ENCODE measurements at regions not wholly inside any gene's neighbourhood (a gene's known extent, or its start where the extent isn't known, plus 50 kb on each side); places are given as distances from the start of the nearest gene placed in this dataset.
A peak's percentile ranks its signal among the peaks of the same experiment; 100 is the strongest.

DNA sequence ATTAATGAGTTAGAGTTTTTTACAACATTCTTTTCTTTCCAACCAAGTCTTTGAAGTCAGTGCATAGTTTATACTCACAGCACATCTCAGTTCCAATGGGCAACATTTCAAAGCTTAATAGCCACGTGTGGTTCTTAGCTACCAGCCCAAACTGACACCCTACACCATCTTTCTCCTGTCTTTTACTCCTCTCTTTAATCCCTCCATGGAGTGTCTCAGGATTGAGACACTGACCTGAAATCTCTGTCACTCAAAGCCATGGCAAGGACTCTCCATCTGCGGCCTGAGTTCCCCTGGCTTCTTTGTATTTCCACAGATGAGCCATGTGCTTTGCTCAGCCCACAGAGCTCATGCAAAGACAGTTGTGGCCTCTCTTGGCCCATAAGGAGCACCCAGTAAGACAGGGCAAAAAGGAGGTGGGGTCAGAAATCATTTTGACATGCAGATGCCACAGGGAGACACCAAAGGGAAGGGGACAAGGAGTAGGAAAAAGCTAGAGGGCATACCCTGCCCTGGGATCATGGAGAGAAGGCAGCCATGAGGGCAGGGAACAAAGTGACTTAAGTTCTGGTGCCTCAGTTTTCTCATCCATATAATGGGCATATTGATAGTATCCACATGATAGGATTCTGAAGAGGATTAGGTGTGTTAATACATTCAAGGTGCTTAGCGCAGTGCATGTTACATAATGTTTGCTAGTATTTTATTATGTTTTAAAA, 493.6 kb upstream of the PROK2 start:
- DNase-seq (no peak), ATAC-seq (no peak)
- Mint-ChIP-seq H3K36me3 (ENCODE audit: low read depth) (no peaks in the 10 kb centered on the region), H3K4me1 (peaks cover 16% of the 10 kb centered on the region), H3K4me3 (no peak overlapping the region), H3K27ac (no peak overlapping the region), H3K27me3 (peaks cover 3% of the 10 kb centered on the region), H3K9me3 (ENCODE audit: low read depth) (peaks cover 4% of the 10 kb centered on the region)
- intact Hi-C loops (cut with DNase I, micrococcal nuclease): no loop called here
- POLR2A ChIA-PET: no interaction called here
- CTCF ChIA-PET: interaction anchor here (1.1 kb wide), 1 partner anchor 13 kb away, joined by 5 read pairs; no protein-coding TSS in a partner anchor

DNA sequence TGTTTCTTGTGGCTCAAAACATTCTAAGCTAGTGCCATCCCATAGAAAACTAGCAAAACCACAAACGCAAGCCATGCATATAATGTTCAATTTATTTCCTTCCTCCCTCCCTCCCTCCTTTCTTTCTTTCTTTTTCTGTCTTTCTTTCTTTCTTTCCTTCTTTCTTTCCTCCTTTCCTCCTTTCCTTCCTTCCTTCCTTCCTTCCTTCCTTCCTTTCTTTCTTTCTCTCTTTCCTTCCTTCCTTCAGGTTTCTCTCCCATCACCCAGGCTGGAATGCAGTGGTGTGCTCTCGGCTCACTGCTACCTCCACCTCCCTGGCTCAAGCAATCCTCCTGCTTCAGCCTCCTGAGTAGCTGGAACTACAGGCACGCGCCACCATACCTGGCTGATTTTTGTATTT, 492.8 kb upstream of the PROK2 start:
- intact Hi-C loops (cut with DNase I, micrococcal nuclease): no loop called here
- POLR2A ChIA-PET: no interaction called here
- DNase-seq: no peak
- peaks cover 2% of the 10 kb centered on the region for H3K9me3 Mint-ChIP-seq (ENCODE audit: low read depth)
- H3K4me1 Mint-ChIP-seq: peaks cover 18% of the 10 kb centered on the region
- no peak overlapping the region for H3K4me3 Mint-ChIP-seq
- ATAC-seq: no peak
- H3K36me3 Mint-ChIP-seq (ENCODE audit: low read depth): no peaks in the 10 kb centered on the region
- peaks cover 3% of the 10 kb centered on the region for H3K27me3 Mint-ChIP-seq
- H3K27ac Mint-ChIP-seq: no peak overlapping the region
- CTCF ChIA-PET: no interaction called here

DNA sequence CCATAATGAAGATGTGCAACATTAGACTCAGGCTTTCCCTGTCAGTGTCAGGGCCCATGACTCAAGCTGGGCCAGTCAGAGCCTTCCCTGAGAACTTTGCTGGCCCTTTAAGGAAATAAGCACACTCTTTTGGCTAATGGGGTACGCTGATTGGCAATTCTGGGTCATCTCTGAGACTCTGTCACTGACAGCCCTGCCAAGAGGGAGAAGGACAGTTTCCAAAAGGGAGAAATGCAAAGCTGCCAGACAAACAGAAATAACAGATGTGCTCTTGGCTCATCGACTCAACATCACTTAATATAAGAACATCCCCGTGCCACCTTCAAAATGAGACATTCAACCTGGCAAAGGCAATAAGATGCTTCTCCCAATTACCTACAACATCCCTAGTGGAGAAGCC, 491.9 kb upstream of the PROK2 start:
- POLR2A ChIA-PET: interaction anchor here (0.5 kb wide), 1 partner anchor 532 kb away, joined by 3 read pairs; no protein-coding TSS in a partner anchor
- no peak for ATAC-seq
- Mint-ChIP-seq H3K4me3 (no peak overlapping the region), H3K27me3 (peaks cover 2% of the 10 kb centered on the region), H3K4me1 (peaks cover 18% of the 10 kb centered on the region), H3K27ac (no peak overlapping the region), H3K9me3 (ENCODE audit: low read depth) (no peaks in the 10 kb centered on the region), H3K36me3 (ENCODE audit: low read depth) (no peaks in the 10 kb centered on the region)
- intact Hi-C loops (cut with DNase I, micrococcal nuclease): no loop called here
- no peak for DNase-seq
- CTCF ChIA-PET: interaction anchor here (0.6 kb wide), 1 partner anchor 38 kb away, joined by 3 read pairs; no protein-coding TSS in a partner anchor

DNA sequence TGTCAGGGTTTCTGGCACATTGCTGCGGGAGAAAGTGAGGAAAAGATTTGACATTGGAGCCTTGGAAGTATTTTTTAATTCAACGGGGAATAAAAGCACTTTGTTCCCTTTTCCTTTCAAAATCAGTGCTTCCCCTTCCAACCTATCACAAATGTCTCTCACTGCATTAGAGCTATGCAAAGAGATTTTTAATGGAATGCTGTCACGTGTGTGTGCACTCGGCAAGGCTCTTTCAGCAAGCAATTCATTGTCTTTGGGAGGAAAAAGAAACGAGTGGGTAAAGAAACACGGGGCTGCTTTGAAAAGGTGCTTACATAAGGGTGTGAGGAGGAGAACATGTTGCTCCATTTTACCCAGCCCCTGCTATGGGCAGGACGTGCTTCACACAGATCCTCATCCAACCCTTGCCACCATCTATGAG, 490.4 kb upstream of the PROK2 start:
- H3K36me3 Mint-ChIP-seq (ENCODE audit: low read depth): no peaks in the 10 kb centered on the region
- H3K4me3 Mint-ChIP-seq: no peak overlapping the region
- peaks cover 29% of the 10 kb centered on the region for H3K4me1 Mint-ChIP-seq
- H3K9me3 Mint-ChIP-seq (ENCODE audit: low read depth): no peaks in the 10 kb centered on the region
- intact Hi-C loops (cut with DNase I, micrococcal nuclease): no loop called here
- H3K27ac Mint-ChIP-seq: no peak overlapping the region
- ChIA-PET POLR2A (no interaction called here), CTCF (interaction anchor here (1.2 kb wide), 1 partner anchor 20 kb away, joined by 3 read pairs; no protein-coding TSS in a partner anchor)
- peaks cover 3% of the 10 kb centered on the region for H3K27me3 Mint-ChIP-seq
- ATAC-seq: no peak
- DNase-seq: no peak

DNA sequence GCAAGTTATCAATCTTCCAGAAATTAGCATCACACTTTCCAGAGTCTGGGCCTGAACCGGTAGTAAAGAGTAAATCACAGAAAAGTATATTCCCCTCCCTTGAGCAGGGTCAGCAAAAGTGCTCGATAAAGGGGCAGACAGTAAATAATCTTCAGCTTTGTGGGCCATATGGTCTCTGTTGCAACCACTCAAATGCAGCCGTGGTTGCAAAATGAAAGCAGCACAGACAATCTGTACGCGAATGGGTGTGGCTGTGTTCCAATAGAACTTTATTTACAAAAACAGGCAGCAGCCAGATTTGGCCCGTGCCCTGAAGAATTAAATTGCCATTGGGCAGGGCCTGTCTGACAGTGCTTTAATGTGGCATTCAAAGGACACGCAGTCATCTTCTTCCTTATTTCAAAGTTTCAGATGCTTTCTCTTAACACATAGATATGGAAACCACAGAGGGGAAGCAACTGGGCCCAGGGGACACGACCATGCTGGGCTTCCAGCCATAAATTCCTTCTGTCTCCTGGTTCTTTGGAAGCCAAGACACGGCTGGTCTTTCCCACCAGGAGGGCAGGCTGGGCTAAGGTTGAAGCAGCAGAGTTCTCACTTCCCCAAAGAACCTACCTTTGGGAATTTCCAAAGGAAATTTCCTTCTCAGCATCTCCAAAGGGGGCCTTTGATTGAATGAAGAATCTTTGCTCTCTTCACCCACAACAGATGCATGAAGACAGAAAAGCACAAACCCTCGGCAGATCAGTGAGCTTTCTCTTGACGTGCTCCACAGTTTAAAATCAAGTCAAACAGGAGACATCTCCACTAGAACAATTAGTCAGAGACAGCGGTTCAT, 489.8 kb upstream of the PROK2 start:
- intact Hi-C loops (cut with DNase I, micrococcal nuclease): loop anchor here in 1 of 2 experiments (5.0 kb wide), 1 partner anchor 153 kb away; no protein-coding TSS in a partner anchor

DNA sequence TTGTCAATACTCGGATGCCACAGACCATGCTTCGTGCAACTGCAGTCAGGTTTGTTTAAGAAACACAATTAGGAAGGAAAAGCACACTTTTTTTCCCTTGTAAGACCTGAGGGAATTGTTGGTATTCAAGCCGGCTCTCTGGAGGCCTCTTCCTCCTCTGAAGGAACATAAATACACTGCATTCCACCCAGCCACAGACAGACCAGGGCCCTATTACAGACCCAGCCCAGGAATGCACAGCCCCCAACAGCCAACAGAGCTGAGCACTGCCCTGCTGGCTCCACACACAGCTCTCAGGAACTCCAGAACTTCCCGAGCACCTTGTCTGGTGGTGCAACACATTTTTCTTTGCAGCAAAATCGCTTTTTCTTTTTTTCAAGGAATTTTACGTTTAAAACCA, 488.7 kb upstream of the PROK2 start:
- Mint-ChIP-seq H3K27ac (no peak overlapping the region), H3K4me1 (peaks cover 44% of the 10 kb centered on the region), H3K4me3 (no peak overlapping the region), H3K36me3 (ENCODE audit: low read depth) (no peaks in the 10 kb centered on the region), H3K9me3 (ENCODE audit: low read depth) (no peaks in the 10 kb centered on the region), H3K27me3 (peaks cover 3% of the 10 kb centered on the region)
- ATAC-seq (no peak), DNase-seq (no peak)
- CTCF ChIA-PET: no interaction called here
- POLR2A ChIA-PET: interaction anchor here (0.7 kb wide), 1 partner anchor 577 kb away, joined by 3 read pairs; no protein-coding TSS in a partner anchor
- intact Hi-C loops (cut with DNase I, micrococcal nuclease): loop anchor here in 1 of 2 experiments (5.0 kb wide), 1 partner anchor 154 kb away; no protein-coding TSS in a partner anchor

More for the DNA sequence above, 489.8 kb upstream of the PROK2 start:
- no peak overlapping the region for H3K4me3 Mint-ChIP-seq
- peaks cover 35% of the 10 kb centered on the region for H3K4me1 Mint-ChIP-seq
- POLR2A ChIA-PET: no interaction called here
- DNase-seq: no peak
- no peaks in the 10 kb centered on the region for H3K9me3 Mint-ChIP-seq (ENCODE audit: low read depth)
- H3K27me3 Mint-ChIP-seq: peaks cover 3% of the 10 kb centered on the region
- H3K27ac Mint-ChIP-seq: peak overlapping the region; percentile 5
- no peaks in the 10 kb centered on the region for H3K36me3 Mint-ChIP-seq (ENCODE audit: low read depth)
- no peak for ATAC-seq
- CTCF ChIA-PET: interaction anchor here (1.2 kb wide), 1 partner anchor 20 kb away, joined by 3 read pairs; no protein-coding TSS in a partner anchor

DNA sequence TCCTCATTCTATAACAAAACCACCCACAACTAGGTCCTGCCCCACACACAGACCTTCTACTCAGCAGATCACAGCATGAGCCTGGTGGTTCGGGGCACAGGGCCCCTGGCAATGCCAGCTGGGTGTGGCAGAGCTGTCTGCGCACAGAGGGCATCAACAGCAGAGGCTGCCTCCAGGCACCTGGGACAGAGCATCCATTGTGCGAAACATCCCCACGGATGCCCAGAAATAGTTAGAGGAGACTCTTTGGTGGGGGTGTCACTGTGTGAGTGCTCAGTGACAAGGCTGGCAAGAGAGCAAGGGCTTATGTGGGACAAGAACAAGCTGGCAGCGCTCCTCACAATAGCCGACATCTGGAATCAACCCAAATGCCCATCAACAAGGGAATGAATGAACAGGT, 487.4 kb upstream of the PROK2 start:
- CTCF ChIA-PET: no interaction called here

GRCh38 chr3:72271923-72272322, 487.0 kb upstream of the PROK2 start:
- Mint-ChIP-seq H3K27me3 (peaks cover 3% of the 10 kb centered on the region), H3K27ac (no peak overlapping the region), H3K9me3 (ENCODE audit: low read depth) (no peaks in the 10 kb centered on the region), H3K4me3 (no peak overlapping the region), H3K4me1 (peaks cover 52% of the 10 kb centered on the region), H3K36me3 (ENCODE audit: low read depth) (no peaks in the 10 kb centered on the region)
- ATAC-seq (no peak), DNase-seq (no peak)
- ChIA-PET POLR2A (no interaction called here), CTCF (no interaction called here)
- intact Hi-C loops (cut with DNase I, micrococcal nuclease): loop anchor here in 1 of 2 experiments (5.0 kb wide), 1 partner anchor 155 kb away; no protein-coding TSS in a partner anchor

More for the DNA sequence above, 487.4 kb upstream of the PROK2 start:
- DNase-seq (no peak), ATAC-seq (no peak)
- no peaks in the 10 kb centered on the region for H3K9me3 Mint-ChIP-seq (ENCODE audit: low read depth)
- POLR2A ChIA-PET: no interaction called here
- H3K27me3 Mint-ChIP-seq: peaks cover 3% of the 10 kb centered on the region
- H3K4me3 Mint-ChIP-seq: no peak overlapping the region
- H3K36me3 Mint-ChIP-seq (ENCODE audit: low read depth): no peaks in the 10 kb centered on the region
- H3K27ac Mint-ChIP-seq: no peak overlapping the region
- intact Hi-C loops (cut with DNase I, micrococcal nuclease): loop anchor here in 1 of 2 experiments (5.0 kb wide), 1 partner anchor 155 kb away; no protein-coding TSS in a partner anchor
- H3K4me1 Mint-ChIP-seq: peaks cover 48% of the 10 kb centered on the region

GRCh38 chr3:72271216-72271615, 486.3 kb upstream of the PROK2 start:
- peak overlapping the region; percentile 55 for H3K27ac Mint-ChIP-seq
- ChIA-PET POLR2A (interaction anchor here (0.6 kb wide), 1 partner anchor 104 kb away, joined by 4 read pairs; no protein-coding TSS in a partner anchor), CTCF (interaction anchor here (0.7 kb wide), 1 partner anchor 15 kb away, joined by 3 read pairs; no protein-coding TSS in a partner anchor)
- H3K36me3 Mint-ChIP-seq (ENCODE audit: low read depth): no peaks in the 10 kb centered on the region
- H3K27me3 Mint-ChIP-seq: peaks cover 3% of the 10 kb centered on the region
- ATAC-seq (no peak), DNase-seq (no peak)
- intact Hi-C loops (cut with DNase I, micrococcal nuclease): loop anchor here in 1 of 2 experiments (5.0 kb wide), 1 partner anchor 156 kb away; no protein-coding TSS in a partner anchor
- H3K4me3 Mint-ChIP-seq: no peak overlapping the region
- no peaks in the 10 kb centered on the region for H3K9me3 Mint-ChIP-seq (ENCODE audit: low read depth)
- H3K4me1 Mint-ChIP-seq: peaks cover 59% of the 10 kb centered on the region

DNA sequence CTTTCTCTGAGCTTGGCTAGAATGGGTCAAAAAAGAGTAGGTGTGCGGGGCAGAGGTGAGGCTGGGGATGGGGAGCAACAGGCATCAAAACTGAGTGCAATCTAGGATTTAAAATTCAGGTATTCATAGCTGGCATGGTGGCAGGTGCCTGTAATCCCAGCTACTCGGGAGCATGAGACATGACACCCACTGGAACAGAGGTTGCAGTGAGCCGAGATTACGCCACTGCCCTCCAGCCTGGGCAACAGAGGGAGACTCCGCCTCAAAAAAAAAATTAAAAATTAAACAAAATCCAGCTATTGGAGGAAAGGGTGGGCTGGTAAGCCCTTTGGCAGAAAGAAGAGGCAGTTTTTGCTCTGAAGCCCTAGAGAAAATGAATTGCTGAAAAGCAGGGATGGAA, 485.8 kb upstream of the PROK2 start:
- Mint-ChIP-seq H3K36me3 (ENCODE audit: low read depth) (no peaks in the 10 kb centered on the region), H3K27me3 (peaks cover 3% of the 10 kb centered on the region), H3K9me3 (ENCODE audit: low read depth) (no peaks in the 10 kb centered on the region), H3K4me1 (peaks cover 64% of the 10 kb centered on the region), H3K4me3 (no peak overlapping the region), H3K27ac (no peak overlapping the region)
- intact Hi-C loops (cut with DNase I, micrococcal nuclease): loop anchor here in 1 of 2 experiments (5.0 kb wide), 1 partner anchor 157 kb away; no protein-coding TSS in a partner anchor
- POLR2A ChIA-PET: interaction anchor here (0.6 kb wide), 1 partner anchor 104 kb away, joined by 4 read pairs; no protein-coding TSS in a partner anchor
- ATAC-seq: no peak
- CTCF ChIA-PET: interaction anchor here (0.7 kb wide), 1 partner anchor 16 kb away, joined by 3 read pairs; no protein-coding TSS in a partner anchor
- DNase-seq: no peak

DNA sequence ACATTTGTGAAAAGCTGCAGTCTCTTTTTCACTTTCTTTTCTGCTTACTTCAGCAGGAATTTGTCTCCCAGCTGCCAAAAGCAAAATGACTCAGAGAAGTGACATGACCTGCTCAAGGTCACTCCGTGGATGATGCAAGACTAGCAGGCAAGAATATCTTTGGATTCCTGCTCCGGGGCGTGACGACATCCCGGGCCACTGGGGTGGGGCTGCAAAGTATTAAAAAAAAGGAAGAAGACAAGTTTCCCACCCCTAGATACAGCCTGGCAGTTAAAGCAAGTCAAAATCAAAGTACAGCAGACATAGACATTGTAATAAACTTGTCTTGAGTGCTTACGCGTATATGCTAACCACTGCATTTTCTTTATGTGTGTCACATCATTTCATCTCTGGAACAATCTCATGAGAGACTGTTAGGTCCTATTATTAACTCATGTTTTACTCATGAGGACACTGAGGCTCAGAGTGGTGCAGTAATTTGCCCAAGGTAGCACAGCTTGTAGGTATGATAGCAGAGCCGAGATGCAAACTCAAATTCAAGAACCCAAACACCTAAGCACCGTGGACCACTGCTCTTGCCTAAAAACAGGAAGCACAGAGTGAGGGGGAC, 485.2 kb upstream of the PROK2 start:
- intact Hi-C loops (cut with DNase I, micrococcal nuclease): loop anchor here in 1 of 2 experiments (5.0 kb wide), 1 partner anchor 157 kb away; no protein-coding TSS in a partner anchor
- Mint-ChIP-seq H3K27ac (peak overlapping the region; percentile 69), H3K4me1 (peaks cover 68% of the 10 kb centered on the region)

More for the DNA sequence above, 485.2 kb upstream of the PROK2 start:
- ATAC-seq (peak; percentile 59), DNase-seq (peak; percentile 38)
- no peaks in the 10 kb centered on the region for H3K9me3 Mint-ChIP-seq (ENCODE audit: low read depth)
- no peaks in the 10 kb centered on the region for H3K36me3 Mint-ChIP-seq (ENCODE audit: low read depth)
- H3K27me3 Mint-ChIP-seq: peaks cover 3% of the 10 kb centered on the region
- ChIA-PET POLR2A (no interaction called here), CTCF (interaction anchor here (0.9 to 1.4 kb wide), 3 partner anchors 10 to 552 kb away, joined by 3 to 5 read pairs (median 4); no protein-coding TSS in a partner anchor)
- no peak overlapping the region for H3K4me3 Mint-ChIP-seq
